Suprapubic skin (tissue), 4 donors: ENCODE measurements at regions not wholly inside any gene's neighbourhood (a gene's known extent, or its start where the extent isn't known, plus 50 kb on each side); places are given as distances from the start of the nearest gene placed in this dataset.

ENCODE experiments used
- DNase-seq, 2 donors: peaks; one replicate each; pipeline ENCODE4 v3.0.0-alpha.2; 2019; ENCODE audit warnings: low spot score in 2 of 2
- H3K27ac ChIP-seq: fragments of 200-600 bp; sonication (generic); one replicate; pipeline ENCODE4 v1.5.1; 2019
- H3K27me3 ChIP-seq: fragments of 200-600 bp; sonication (generic); one replicate; pipeline ENCODE4 v1.5.1; 2019
- H3K36me3 ChIP-seq: fragments of 200-600 bp; sonication (generic); one replicate; pipeline ENCODE4 v1.5.1; 2019
- H3K4me1 ChIP-seq: fragments of 200-600 bp; sonication (generic); one replicate; pipeline ENCODE4 v1.5.1; 2019
- H3K4me3 ChIP-seq: fragments of 200-600 bp; sonication (generic); one replicate; pipeline ENCODE4 v1.5.1; 2019; ENCODE audit warnings: mild to moderate bottlenecking
- H3K9me3 ChIP-seq: fragments of 200-600 bp; sonication (generic); one replicate; pipeline ENCODE4 v1.5.1; 2019
- EP300 ChIP-seq: sonication (generic); formaldehyde crosslinking; IDR thresholded peaks from one replicate; pipeline ENCODE4 v1.6.1; 2017; ENCODE audit warnings: antibody characterized with exemption
- POLR2A ChIP-seq, 2 donors: fragments of 450-650 bp; IDR thresholded peaks; one replicate each; pipeline ENCODE4 v1.6.1; 2017; ENCODE audit warnings: antibody characterized with exemption in 2 of 2, mild to moderate bottlenecking in 2 of 2, moderate library complexity in 2 of 2
- POLR2AphosphoS5 ChIP-seq, 3 donors: sonication (generic); formaldehyde crosslinking; IDR thresholded peaks; one replicate each; pipeline ENCODE4 v1.6.1; 2017; ENCODE audit warnings: antibody characterized with exemption in 3 of 3
- WGBS: methylation state at CpG from one replicate; pipeline ENCODE4 v1.1.5; 2018; 5-methylcytosine and 5-hydroxymethylcytosine counted together
- TF ChIP-seq, protein P1 (sequence below), 2 donors: fragments of 200-600 bp in 1 of 2; fragments of 450-650 bp in 1 of 2; sonication (generic) in 1 of 2; IDR thresholded peaks; one replicate each; pipeline ENCODE4 v1.5.1; 2016 to 2019; ENCODE audit warnings: antibody characterized with exemption in 2 of 2, mild to moderate bottlenecking in 1 of 2, moderate library complexity in 1 of 2

DNA sequence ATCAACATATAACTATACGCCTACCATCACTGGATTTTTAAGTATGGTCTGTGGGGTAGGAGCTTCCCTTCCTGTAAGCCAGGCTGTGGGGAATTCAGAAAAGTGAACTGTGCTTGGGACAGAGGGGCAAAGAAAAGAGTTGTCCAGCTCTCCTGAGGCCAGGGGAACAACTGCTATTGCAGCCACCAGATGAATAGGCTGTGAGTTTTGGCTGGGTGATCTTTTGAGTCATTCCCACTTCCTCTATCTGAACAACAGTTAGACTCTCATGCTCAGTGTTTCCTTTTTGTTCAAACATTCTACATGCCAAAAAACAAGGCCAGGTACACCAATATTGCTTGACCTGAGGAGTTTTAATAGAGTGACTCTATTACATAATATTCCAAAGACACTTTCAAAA is 426.2 kb upstream of the DACH1 start:
- TF ChIP-seq EP300 (no peak), POLR2AphosphoS5 (IDR thresholded peaks at IDR 0.05) (no peak), POLR2A (IDR thresholded peaks at IDR 0.05) (no peak)
- TF ChIP-seq, protein P1, sequence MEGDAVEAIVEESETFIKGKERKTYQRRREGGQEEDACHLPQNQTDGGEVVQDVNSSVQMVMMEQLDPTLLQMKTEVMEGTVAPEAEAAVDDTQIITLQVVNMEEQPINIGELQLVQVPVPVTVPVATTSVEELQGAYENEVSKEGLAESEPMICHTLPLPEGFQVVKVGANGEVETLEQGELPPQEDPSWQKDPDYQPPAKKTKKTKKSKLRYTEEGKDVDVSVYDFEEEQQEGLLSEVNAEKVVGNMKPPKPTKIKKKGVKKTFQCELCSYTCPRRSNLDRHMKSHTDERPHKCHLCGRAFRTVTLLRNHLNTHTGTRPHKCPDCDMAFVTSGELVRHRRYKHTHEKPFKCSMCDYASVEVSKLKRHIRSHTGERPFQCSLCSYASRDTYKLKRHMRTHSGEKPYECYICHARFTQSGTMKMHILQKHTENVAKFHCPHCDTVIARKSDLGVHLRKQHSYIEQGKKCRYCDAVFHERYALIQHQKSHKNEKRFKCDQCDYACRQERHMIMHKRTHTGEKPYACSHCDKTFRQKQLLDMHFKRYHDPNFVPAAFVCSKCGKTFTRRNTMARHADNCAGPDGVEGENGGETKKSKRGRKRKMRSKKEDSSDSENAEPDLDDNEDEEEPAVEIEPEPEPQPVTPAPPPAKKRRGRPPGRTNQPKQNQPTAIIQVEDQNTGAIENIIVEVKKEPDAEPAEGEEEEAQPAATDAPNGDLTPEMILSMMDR (IDR thresholded peaks at IDR 0.05), result no peak
- H3K4me3 ChIP-seq, result no peak overlapping the region
- no peak for DNase-seq
- H3K4me1 ChIP-seq, result no peaks in the 10 kb centered on the region
- H3K9me3 ChIP-seq, result no peaks in the 10 kb centered on the region
- H3K36me3 ChIP-seq, result no peaks in the 10 kb centered on the region
- WGBS, result 87% methylated on average over 1 of the region's 1 CpG
- no peak overlapping the region for H3K27ac ChIP-seq
- no peaks in the 10 kb centered on the region for H3K27me3 ChIP-seq

DNA sequence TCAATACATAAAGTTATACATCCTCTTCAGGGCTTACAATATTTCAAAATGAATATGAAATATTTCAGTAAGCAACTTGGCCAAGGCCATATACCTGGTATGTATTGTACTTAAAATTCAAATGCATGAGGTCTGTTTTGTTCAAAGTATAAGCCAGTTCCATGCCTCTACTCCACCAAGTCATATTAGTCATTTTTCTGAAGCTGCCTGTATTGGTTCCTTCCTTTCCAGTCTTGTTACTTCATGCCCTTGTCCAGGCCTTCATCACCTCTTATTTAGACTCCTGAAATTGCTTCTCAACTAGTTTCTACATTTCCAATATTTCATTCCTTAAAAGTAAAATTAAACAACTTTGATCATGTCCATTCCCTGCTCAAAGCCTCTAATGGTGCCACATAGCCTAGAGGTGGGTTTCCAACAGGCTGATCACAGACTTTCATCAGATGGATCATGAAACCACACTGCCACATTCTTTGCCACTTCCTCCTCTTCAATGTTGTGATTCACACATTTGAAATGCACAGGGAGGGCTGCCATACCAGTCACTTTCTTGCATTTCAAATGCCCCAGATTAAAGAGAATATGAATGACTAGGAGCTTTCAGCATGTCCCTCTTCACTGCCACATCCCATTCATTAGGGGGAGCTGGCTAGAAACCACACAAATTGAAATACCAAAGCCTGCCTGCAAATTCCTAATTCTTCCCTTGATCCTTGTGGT is 424.1 kb upstream of the DACH1 start:
- H3K27me3 ChIP-seq, result no peaks in the 10 kb centered on the region
- no peak overlapping the region for H3K4me3 ChIP-seq
- no peaks in the 10 kb centered on the region for H3K9me3 ChIP-seq
- no peaks in the 10 kb centered on the region for H3K36me3 ChIP-seq
- no peak for DNase-seq
- H3K27ac ChIP-seq, result no peak overlapping the region
- no peaks in the 10 kb centered on the region for H3K4me1 ChIP-seq
- no peak for TF ChIP-seq POLR2A (IDR thresholded peaks at IDR 0.05)
- TF ChIP-seq, protein P1 (IDR thresholded peaks at IDR 0.05), result no peak
- TF ChIP-seq POLR2AphosphoS5 (IDR thresholded peaks at IDR 0.05), result no peak
- TF ChIP-seq EP300, result no peak

GRCh38 chr13:72286421-72286820 is 419.4 kb upstream of the DACH1 start:
- Histone ChIP-seq H3K27ac (no peak overlapping the region), H3K4me3 (no peak overlapping the region), H3K9me3 (no peaks in the 10 kb centered on the region), H3K36me3 (no peaks in the 10 kb centered on the region), H3K4me1 (no peaks in the 10 kb centered on the region), H3K27me3 (no peaks in the 10 kb centered on the region)
- TF ChIP-seq EP300 (no peak), POLR2AphosphoS5 (IDR thresholded peaks at IDR 0.05) (no peak), POLR2A (IDR thresholded peaks at IDR 0.05) (no peak)
- TF ChIP-seq, protein P1 (IDR thresholded peaks at IDR 0.05), result no peak
- no peak for DNase-seq

- H3K36me3 ChIP-seq, result no peaks in the 10 kb centered on the region
Observed at GRCh38 chr13:72284791-72285190, 417.8 kb upstream of the DACH1 start.

GRCh38 chr13:72261732-72262131 is 394.7 kb upstream of the DACH1 start:
- H3K9me3 ChIP-seq, result no peaks in the 10 kb centered on the region
- no peaks in the 10 kb centered on the region for H3K27me3 ChIP-seq
- TF ChIP-seq, protein P1 (IDR thresholded peaks at IDR 0.05), result no peak
- TF ChIP-seq POLR2AphosphoS5 (IDR thresholded peaks at IDR 0.05) (no peak), POLR2A (IDR thresholded peaks at IDR 0.05) (no peak), EP300 (no peak)
- H3K27ac ChIP-seq, result no peak overlapping the region
- no peak overlapping the region for H3K4me3 ChIP-seq
- 82% methylated on average over 1 of the region's 1 CpG for WGBS
- H3K36me3 ChIP-seq, result no peaks in the 10 kb centered on the region
- DNase-seq, result no peak
- no peaks in the 10 kb centered on the region for H3K4me1 ChIP-seq

More at GRCh38 chr13:72284791-72285190, 417.8 kb upstream of the DACH1 start:
- Histone ChIP-seq H3K4me1 (no peaks in the 10 kb centered on the region), H3K9me3 (no peaks in the 10 kb centered on the region), H3K27me3 (no peaks in the 10 kb centered on the region), H3K4me3 (no peak overlapping the region), H3K27ac (no peak overlapping the region)
- WGBS, result 91% methylated on average over 2 of the region's 2 CpGs
- no peak for DNase-seq
- TF ChIP-seq, protein P1 (IDR thresholded peaks at IDR 0.05), result no peak
- TF ChIP-seq POLR2A (IDR thresholded peaks at IDR 0.05) (no peak), POLR2AphosphoS5 (IDR thresholded peaks at IDR 0.05) (no peak), EP300 (no peak)
